GM21526 (cell line): ENCODE measurements at regions not wholly inside any gene's neighbourhood (a gene's known extent, or its start where the extent isn't known, plus 50 kb on each side); places are given as distances from the start of the nearest gene placed in this dataset.

Experiments used
- ATAC-seq: cut with Tn5 transposase; IDR thresholded peaks from one replicate; pipeline ENCODE4 v1.9.1; 2021; ENCODE audit warnings: moderate library complexity; ENCODE audit not compliant: unreplicated experiment, low FRiP score

DNA sequence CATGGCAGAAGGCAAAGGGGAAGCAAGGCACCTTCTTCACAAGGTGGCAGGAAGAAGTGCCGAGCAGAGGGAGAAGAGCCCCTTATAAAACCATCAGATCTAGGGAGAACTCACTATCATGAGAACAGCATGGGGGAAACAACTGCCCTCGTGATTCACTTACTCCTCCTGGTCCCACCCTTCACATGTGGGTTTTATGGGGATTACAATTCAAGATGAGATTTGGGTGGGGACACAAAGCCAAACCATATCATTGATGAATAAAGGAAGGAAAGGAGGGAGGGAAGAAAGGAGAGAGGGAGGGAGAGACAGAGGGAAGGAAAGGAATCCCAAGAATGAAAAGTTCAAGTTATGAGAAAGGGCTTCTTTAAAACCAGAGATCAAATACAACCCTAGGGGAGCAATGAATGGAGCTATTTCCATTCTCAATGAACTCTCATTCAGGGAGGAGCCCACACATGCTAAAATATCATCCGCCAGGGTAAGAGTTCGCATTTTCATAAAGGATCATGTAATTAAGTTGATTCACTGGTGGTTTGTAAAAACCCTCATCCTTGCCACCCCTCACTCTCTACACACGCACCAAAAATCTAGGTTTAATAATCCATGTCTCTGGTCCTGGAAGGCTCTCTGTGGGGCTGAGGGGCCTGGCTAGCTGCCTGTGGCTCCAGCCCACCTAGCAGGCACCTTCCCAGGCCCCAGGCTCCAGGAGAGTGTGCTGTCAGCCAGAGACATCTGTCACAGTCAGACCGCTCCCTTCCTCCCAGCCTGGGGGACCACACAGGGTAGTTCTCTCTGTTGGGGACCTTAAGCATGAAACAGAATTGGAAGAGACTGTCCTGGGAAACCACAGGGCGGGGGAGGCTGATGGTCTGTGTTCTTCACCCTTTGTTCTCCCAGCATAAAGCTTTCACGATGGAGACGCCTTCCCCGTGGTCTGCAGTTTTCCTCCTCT is 94.0 kb downstream of the CCDC185 start:
- ATAC-seq: no peak

DNA sequence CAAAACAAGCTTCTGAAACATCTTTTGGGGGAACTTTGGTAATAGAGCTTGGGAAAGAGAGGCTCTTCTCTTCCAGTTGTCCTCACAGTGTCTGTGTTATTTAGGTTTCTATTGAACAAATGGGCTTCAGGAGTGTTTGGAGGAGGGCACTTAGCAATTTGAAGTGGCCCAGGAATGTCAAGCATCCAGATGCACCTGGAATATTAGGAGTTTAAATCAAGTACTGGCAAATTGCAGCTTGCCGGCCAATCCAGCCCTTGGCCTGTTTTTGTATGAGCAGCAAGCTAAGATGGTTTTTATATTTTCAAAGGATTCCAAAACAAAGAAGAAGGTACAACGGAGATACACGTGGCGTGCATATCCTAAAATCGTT is 94.7 kb downstream of the CCDC185 start:
- ATAC-seq: no peak

DNA sequence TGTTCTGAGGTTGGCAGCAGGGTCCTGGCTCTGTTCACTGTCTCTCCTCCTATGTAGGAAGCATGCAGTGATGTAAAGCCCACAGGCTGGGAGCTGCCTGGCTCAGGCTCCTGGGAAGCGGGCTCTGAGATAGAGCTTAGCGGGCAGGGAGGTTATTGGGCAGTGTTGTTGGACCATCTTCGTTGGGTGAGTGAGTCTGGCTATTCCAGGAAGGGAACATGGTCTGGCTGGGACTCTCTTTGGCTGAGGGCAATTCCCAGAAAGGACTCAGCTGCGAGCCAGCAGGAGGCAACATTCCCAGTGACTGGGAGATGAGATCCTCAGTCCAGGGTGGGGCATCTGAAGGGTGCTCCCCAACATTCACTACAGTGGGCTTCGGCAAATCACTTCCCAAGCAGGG is 96.2 kb downstream of the CCDC185 start:
- ATAC-seq: no peak

DNA sequence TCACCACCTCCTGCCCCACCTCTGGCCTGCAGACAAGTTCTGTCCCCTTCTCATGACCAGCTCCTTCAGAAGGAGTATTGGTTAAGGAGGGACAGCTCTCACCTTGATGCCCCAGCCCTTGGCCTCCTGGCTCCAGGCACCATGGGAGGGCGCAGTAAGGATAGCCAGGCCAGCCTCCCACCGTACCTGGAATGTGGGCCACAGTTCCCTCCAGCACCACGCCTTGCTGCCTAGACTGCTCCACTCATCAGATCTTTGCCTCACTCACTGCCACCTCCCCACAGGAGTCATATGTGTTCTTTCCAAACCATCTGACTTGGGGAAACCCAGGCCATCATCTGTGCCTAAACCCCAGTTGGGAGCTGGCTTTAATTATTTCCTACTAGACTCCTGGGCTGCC is 97.0 kb downstream of the CCDC185 start:
- no peak for ATAC-seq
